Endothelial cell of umbilical vein (primary cell): ENCODE measurements at regions not wholly inside any gene's neighbourhood (a gene's known extent, or its start where the extent isn't known, plus 50 kb on each side); places are given as distances from the start of the nearest gene placed in this dataset.

Experiments used
- CTCF ChIP-seq, 2 donors: IDR thresholded peaks; 1 replicate in 1 of 2; 2 replicates in 1 of 2; pipeline ENCODE4 v1.5.1; 2011; ENCODE audit warnings: low read length in 2 of 2, mild to moderate bottlenecking in 2 of 2, moderate library complexity in 2 of 2, control low read depth in 1 of 2, inconsistent platforms in 1 of 2, low read depth in 1 of 2; ENCODE audit not compliant: insufficient read depth in 1 of 2; ENCODE audit errors: extremely low read depth in 1 of 2
- EZH2 ChIP-seq: IDR thresholded peaks from 2 replicates; pipeline ENCODE4 v1.6.1; 2012; ENCODE audit warnings: borderline replicate concordance, low read depth, mild to moderate bottlenecking, moderate library complexity, low read length, inconsistent platforms; ENCODE audit not compliant: severe bottlenecking
- GATA2 ChIP-seq: IDR thresholded peaks from 2 replicates; pipeline ENCODE4 v1.7.0; 2011; ENCODE audit warnings: low read depth, mild to moderate bottlenecking, moderate library complexity, mixed read lengths, low read length; ENCODE audit not compliant: insufficient read length, insufficient read depth
- JUN ChIP-seq: IDR thresholded peaks from 2 replicates; pipeline ENCODE4 v1.6.1; 2011; ENCODE audit warnings: borderline replicate concordance, low read depth; ENCODE audit not compliant: insufficient read length, insufficient read depth
- MAX ChIP-seq: IDR thresholded peaks from 2 replicates; pipeline ENCODE4 v1.6.1; 2011; ENCODE audit not compliant: insufficient read depth, insufficient read length
- MYC ChIP-seq: IDR thresholded peaks from one replicate; pipeline ENCODE4 v1.6.1; 2011; ENCODE audit warnings: mild to moderate bottlenecking, low read depth, low read length
- POLR2A ChIP-seq: IDR thresholded peaks from 2 replicates; pipeline ENCODE4 v1.6.1; 2012; ENCODE audit warnings: low read depth, mild to moderate bottlenecking, control low read depth, low read length
- POLR2AphosphoS5 ChIP-seq: IDR thresholded peaks from 2 replicates; pipeline ENCODE4 v1.6.1; 2012; ENCODE audit warnings: low read depth, mild to moderate bottlenecking, control low read depth, low read length, moderate library complexity; ENCODE audit not compliant: insufficient read depth

- TF ChIP-seq CTCF (IDR thresholded peaks at IDR 0.05; ENCODE audit: extremely low read depth in 1 of 2, insufficient read depth in 1 of 2, low read depth in 1 of 2, low read length in 2 of 2) (no peak), EZH2 (no peak), POLR2AphosphoS5 (no peak), POLR2A (no peak), GATA2 (no peak), JUN (no peak), MAX (no peak), MYC (no peak)
These were observed 354.5 kb downstream of the WDR72 start for GRCh38 chr15:53404930-53405493.
